Activated CD4-positive, alpha-beta T cell treated with anti-CD3 and anti-CD28 coated beads, Interleukin-2, amount 10 ng/mL, durations not matched to agents 7 days and 5 days (primary cell): ENCODE measurements at regions not wholly inside any gene's neighbourhood (a gene's known extent, or its start where the extent isn't known, plus 50 kb on each side); places are given as distances from the start of the nearest gene placed in this dataset.

Experiments used
- CTCF ChIA-PET: fragments of 350-600 bp; sonication (Branson Sonifier 250); formaldehyde crosslinking; loops from one replicate; lab custom pipeline; 2021; ENCODE audit warnings: antibody characterized with exemption; lab: Charles Lee
- POLR2A ChIA-PET: fragments of 350-600 bp; sonication (Branson Sonifier 250); formaldehyde crosslinking; loops from one replicate; lab custom pipeline; 2021; ENCODE audit warnings: antibody characterized with exemption; lab: Charles Lee
- DNase-seq: peaks from one replicate; pipeline ENCODE4 v3.0.0-alpha.2; 2020
- H3K27ac Mint-ChIP-seq: one replicate; pipeline ENCODE4 v1.8.0; 2021; ENCODE audit warnings: mild to moderate bottlenecking, moderate library complexity, mixed read lengths
- H3K27me3 Mint-ChIP-seq: one replicate; pipeline ENCODE4 v1.8.0; 2021; ENCODE audit warnings: mixed read lengths
- H3K36me3 Mint-ChIP-seq: one replicate; pipeline ENCODE4 v1.8.0; 2021; ENCODE audit warnings: low read depth, mixed read lengths
- H3K4me1 Mint-ChIP-seq: one replicate; pipeline ENCODE4 v1.8.0; 2021; ENCODE audit warnings: mixed read lengths
- H3K4me3 Mint-ChIP-seq: one replicate; pipeline ENCODE4 v1.8.0; 2021; ENCODE audit warnings: mild to moderate bottlenecking, moderate library complexity, mixed read lengths
- H3K9me3 Mint-ChIP-seq: one replicate; pipeline ENCODE4 v1.8.0; 2021; ENCODE audit warnings: mixed read lengths

GRCh38 chr2:177053716-177054115 is 158.9 kb upstream of the HNRNPA3 start:
- POLR2A ChIA-PET = no interaction called here
- Mint-ChIP-seq H3K36me3 (no peaks in the 10 kb centered on the region), H3K4me3 (no peak overlapping the region), H3K9me3 (no peaks in the 10 kb centered on the region), H3K27ac (no peak overlapping the region), H3K4me1 (peaks cover 4% of the 10 kb centered on the region), H3K27me3 (peaks cover 19% of the 10 kb centered on the region)
- DNase-seq = no peak
- CTCF ChIA-PET = interaction anchor here (0.6 to 1.0 kb wide), 2 partner anchors 9 to 647 kb away, joined by 3 read pairs; no protein-coding TSS in a partner anchor

GRCh38 chr2:177056481-177056929 is 156.1 kb upstream of the HNRNPA3 start:
- no peak overlapping the region for H3K27ac Mint-ChIP-seq
- DNase-seq = no peak
- ChIA-PET POLR2A (no interaction called here), CTCF (interaction anchor here (1.3 kb wide), 1 partner anchor 9 kb away, joined by 3 read pairs; no protein-coding TSS in a partner anchor)
- H3K9me3 Mint-ChIP-seq = no peaks in the 10 kb centered on the region
- no peaks in the 10 kb centered on the region for H3K36me3 Mint-ChIP-seq
- H3K4me1 Mint-ChIP-seq = peaks cover 6% of the 10 kb centered on the region
- no peak overlapping the region for H3K4me3 Mint-ChIP-seq
- H3K27me3 Mint-ChIP-seq = peaks cover 4% of the 10 kb centered on the region

- no peak for DNase-seq
- H3K27me3 Mint-ChIP-seq = peaks cover 3% of the 10 kb centered on the region
- no peak overlapping the region for H3K4me3 Mint-ChIP-seq
- H3K36me3 Mint-ChIP-seq = no peaks in the 10 kb centered on the region
- peaks cover 6% of the 10 kb centered on the region for H3K4me1 Mint-ChIP-seq
- ChIA-PET POLR2A (no interaction called here), CTCF (interaction anchor here (0.6 kb wide), 1 partner anchor 335 kb away, joined by 4 read pairs; no protein-coding TSS in a partner anchor)
- no peaks in the 10 kb centered on the region for H3K9me3 Mint-ChIP-seq
- no peak overlapping the region for H3K27ac Mint-ChIP-seq
Measured at GRCh38 chr2:177058747-177059146, 153.8 kb upstream of the HNRNPA3 start.

- POLR2A ChIA-PET = no interaction called here
- H3K4me3 Mint-ChIP-seq = no peak overlapping the region
- CTCF ChIA-PET = no interaction called here
Measured at GRCh38 chr2:177059293-177059692, 153.3 kb upstream of the HNRNPA3 start.

GRCh38 chr2:177063331-177063730 is 149.3 kb upstream of the HNRNPA3 start:
- no peaks in the 10 kb centered on the region for H3K36me3 Mint-ChIP-seq
- H3K27me3 Mint-ChIP-seq = peaks cover 8% of the 10 kb centered on the region
- no peaks in the 10 kb centered on the region for H3K9me3 Mint-ChIP-seq
- no peak overlapping the region for H3K4me3 Mint-ChIP-seq
- DNase-seq = no peak
- peaks cover 6% of the 10 kb centered on the region for H3K4me1 Mint-ChIP-seq
- H3K27ac Mint-ChIP-seq = no peak overlapping the region
- ChIA-PET POLR2A (no interaction called here), CTCF (interaction anchor here (1.0 kb wide), 1 partner anchor 10 kb away, joined by 3 read pairs; no protein-coding TSS in a partner anchor)

More at GRCh38 chr2:177059293-177059692, 153.3 kb upstream of the HNRNPA3 start:
- H3K27ac Mint-ChIP-seq = no peak overlapping the region
- no peaks in the 10 kb centered on the region for H3K9me3 Mint-ChIP-seq
- no peak for DNase-seq
- peaks cover 3% of the 10 kb centered on the region for H3K27me3 Mint-ChIP-seq
- H3K36me3 Mint-ChIP-seq = no peaks in the 10 kb centered on the region
- H3K4me1 Mint-ChIP-seq = peaks cover 6% of the 10 kb centered on the region

- no peak overlapping the region for H3K4me3 Mint-ChIP-seq
- H3K36me3 Mint-ChIP-seq = no peaks in the 10 kb centered on the region
- no peaks in the 10 kb centered on the region for H3K9me3 Mint-ChIP-seq
- ChIA-PET CTCF (no interaction called here), POLR2A (no interaction called here)
- H3K27ac Mint-ChIP-seq = no peak overlapping the region
- H3K4me1 Mint-ChIP-seq = no peaks in the 10 kb centered on the region
- H3K27me3 Mint-ChIP-seq = peaks cover 8% of the 10 kb centered on the region
- DNase-seq = no peak
Measured at GRCh38 chr2:177064422-177064821, 148.2 kb upstream of the HNRNPA3 start.

GRCh38 chr2:177068967-177069366 is 143.6 kb upstream of the HNRNPA3 start:
- POLR2A ChIA-PET = no interaction called here

GRCh38 chr2:177072090-177072489 is 140.5 kb upstream of the HNRNPA3 start:
- Mint-ChIP-seq H3K4me1 (no peaks in the 10 kb centered on the region), H3K36me3 (no peaks in the 10 kb centered on the region), H3K9me3 (no peaks in the 10 kb centered on the region), H3K27ac (no peak overlapping the region), H3K4me3 (no peak overlapping the region), H3K27me3 (peaks cover 21% of the 10 kb centered on the region)
- POLR2A ChIA-PET = no interaction called here
- CTCF ChIA-PET = no interaction called here
- DNase-seq = no peak

More at GRCh38 chr2:177068967-177069366, 143.6 kb upstream of the HNRNPA3 start:
- CTCF ChIA-PET = no interaction called here
- Mint-ChIP-seq H3K27me3 (peaks cover 20% of the 10 kb centered on the region), H3K4me1 (no peaks in the 10 kb centered on the region), H3K9me3 (no peaks in the 10 kb centered on the region), H3K4me3 (no peak overlapping the region), H3K27ac (no peak overlapping the region), H3K36me3 (no peaks in the 10 kb centered on the region)
- DNase-seq = no peak

GRCh38 chr2:177073611-177074010 is 139.0 kb upstream of the HNRNPA3 start:
- H3K9me3 Mint-ChIP-seq = no peaks in the 10 kb centered on the region
- CTCF ChIA-PET = no interaction called here
- H3K36me3 Mint-ChIP-seq = no peaks in the 10 kb centered on the region

GRCh38 chr2:177074099-177074710 is 138.4 kb upstream of the HNRNPA3 start:
- no peaks in the 10 kb centered on the region for H3K9me3 Mint-ChIP-seq
- ChIA-PET CTCF (no interaction called here), POLR2A (no interaction called here)
- no peaks in the 10 kb centered on the region for H3K36me3 Mint-ChIP-seq
- no peak for DNase-seq
- peaks cover 23% of the 10 kb centered on the region for H3K27me3 Mint-ChIP-seq
- H3K4me3 Mint-ChIP-seq = no peak overlapping the region
- H3K27ac Mint-ChIP-seq = no peak overlapping the region
- no peaks in the 10 kb centered on the region for H3K4me1 Mint-ChIP-seq

More at GRCh38 chr2:177073611-177074010, 139.0 kb upstream of the HNRNPA3 start:
- DNase-seq = no peak
- Mint-ChIP-seq H3K27me3 (peaks cover 20% of the 10 kb centered on the region), H3K4me3 (no peak overlapping the region), H3K4me1 (no peaks in the 10 kb centered on the region), H3K27ac (no peak overlapping the region)
- POLR2A ChIA-PET = no interaction called here

- H3K27ac Mint-ChIP-seq = no peak overlapping the region
- no peaks in the 10 kb centered on the region for H3K36me3 Mint-ChIP-seq
- CTCF ChIA-PET = no interaction called here
- H3K27me3 Mint-ChIP-seq = peaks cover 23% of the 10 kb centered on the region
- no peak for DNase-seq
- POLR2A ChIA-PET = no interaction called here
- no peak overlapping the region for H3K4me3 Mint-ChIP-seq
- no peaks in the 10 kb centered on the region for H3K9me3 Mint-ChIP-seq
- no peaks in the 10 kb centered on the region for H3K4me1 Mint-ChIP-seq
Measured at GRCh38 chr2:177075254-177075653, 137.3 kb upstream of the HNRNPA3 start.

- Mint-ChIP-seq H3K4me3 (no peak overlapping the region), H3K9me3 (no peaks in the 10 kb centered on the region), H3K4me1 (no peaks in the 10 kb centered on the region), H3K27me3 (peaks cover 20% of the 10 kb centered on the region), H3K27ac (no peak overlapping the region), H3K36me3 (no peaks in the 10 kb centered on the region)
- no peak for DNase-seq
- POLR2A ChIA-PET = no interaction called here
- CTCF ChIA-PET = no interaction called here
Measured at GRCh38 chr2:177076636-177077179, 135.9 kb upstream of the HNRNPA3 start.

- DNase-seq = no peak
- ChIA-PET POLR2A (no interaction called here), CTCF (interaction anchor here (1.0 kb wide), 1 partner anchor 72 kb away, joined by 4 read pairs; no protein-coding TSS in a partner anchor)
- H3K9me3 Mint-ChIP-seq = no peaks in the 10 kb centered on the region
- no peak overlapping the region for H3K4me3 Mint-ChIP-seq
- no peaks in the 10 kb centered on the region for H3K36me3 Mint-ChIP-seq
- H3K27me3 Mint-ChIP-seq = peaks cover 17% of the 10 kb centered on the region
- no peak overlapping the region for H3K27ac Mint-ChIP-seq
- H3K4me1 Mint-ChIP-seq = no peaks in the 10 kb centered on the region
Measured at GRCh38 chr2:177077778-177078177, 134.8 kb upstream of the HNRNPA3 start.
